NCI-H2227 (cell line): ENCODE measurements at regions not wholly inside any gene's neighbourhood (a gene's known extent, or its start where the extent isn't known, plus 50 kb on each side); places are given as distances from the start of the nearest gene placed in this dataset.
A peak's percentile ranks its signal among the peaks of the same experiment; 100 is the strongest.
"Not testable (repeated sequence)": the region's sequence is repeated elsewhere in the genome, so short reads cannot be mapped to it uniquely, and the experiment has no call there.

Source experiments
- DNase-seq: peaks from one replicate; lab custom pipeline; 2025; ENCODE audit not compliant: unreplicated experiment; lab: John Stamatoyannopoulos, UW

- no peak for DNase-seq
Measured at GRCh38 chr20:8986631-8987030, 82.3 kb upstream of the PLCB4 start.

- no peak for DNase-seq
Measured at GRCh38 chr20:8990770-8991169, 78.1 kb upstream of the PLCB4 start.

GRCh38 chr20:8994045-8994444 lies 74.8 kb upstream of the PLCB4 start:
- no peak for DNase-seq

- DNase-seq: no peak
Measured at GRCh38 chr20:8995761-8996160, 73.1 kb upstream of the PLCB4 start.

- DNase-seq: peak; percentile 20
Measured at GRCh38 chr20:8996817-8997512, 71.9 kb upstream of the PLCB4 start.

GRCh38 chr20:8997701-8998117 lies 71.2 kb upstream of the PLCB4 start:
- peak; percentile 73 for DNase-seq

GRCh38 chr20:9011121-9011520 lies 57.8 kb upstream of the PLCB4 start:
- no peak for DNase-seq

GRCh38 chr20:9015232-9015983 lies 53.5 kb upstream of the PLCB4 start:
- DNase-seq: not testable (repeated sequence)

GRCh38 chr20:9015984-9016324 lies 52.9 kb upstream of the PLCB4 start:
- no peak for DNase-seq

GRCh38 chr20:9018346-9018745 lies 50.5 kb upstream of the PLCB4 start:
- no peak for DNase-seq
